Chondrocyte (in vitro differentiated cells): ENCODE measurements at regions not wholly inside any gene's neighbourhood (a gene's known extent, or its start where the extent isn't known, plus 50 kb on each side); places are given as distances from the start of the nearest gene placed in this dataset.

Source experiments
- DNase-seq: peaks from one replicate; pipeline ENCODE4 v3.0.0; 2021; ENCODE audit warnings: mixed read lengths, low spot score
- H3K27ac Mint-ChIP-seq: one replicate; pipeline ENCODE4 v1.8.0; 2021; ENCODE audit warnings: mild to moderate bottlenecking, moderate library complexity, mixed read lengths; ENCODE audit not compliant: unreplicated experiment
- H3K27me3 Mint-ChIP-seq: 2 replicates; pipeline ENCODE4 v1.8.0; 2021; ENCODE audit warnings: low read depth, mixed read lengths
- H3K36me3 Mint-ChIP-seq: 2 replicates; pipeline ENCODE4 v1.8.0; 2021; ENCODE audit warnings: low read depth, mixed read lengths
- H3K4me1 Mint-ChIP-seq: 2 replicates; pipeline ENCODE4 v1.8.0; 2021; ENCODE audit warnings: low read depth, mild to moderate bottlenecking, mixed read lengths
- H3K4me3 Mint-ChIP-seq: one replicate; pipeline ENCODE4 v1.8.0; 2021; ENCODE audit warnings: mild to moderate bottlenecking, moderate library complexity, mixed read lengths; ENCODE audit not compliant: unreplicated experiment
- H3K9me3 Mint-ChIP-seq: 2 replicates; pipeline ENCODE4 v1.8.0; 2021; ENCODE audit warnings: low read depth, mixed read lengths
- CTCF ChIP-seq: fragments of 200-600 bp; sonication (generic); IDR thresholded peaks from 2 replicates; pipeline ENCODE4 v1.5.0; 2021; ENCODE audit warnings: antibody characterized with exemption, mild to moderate bottlenecking, moderate library complexity

DNA sequence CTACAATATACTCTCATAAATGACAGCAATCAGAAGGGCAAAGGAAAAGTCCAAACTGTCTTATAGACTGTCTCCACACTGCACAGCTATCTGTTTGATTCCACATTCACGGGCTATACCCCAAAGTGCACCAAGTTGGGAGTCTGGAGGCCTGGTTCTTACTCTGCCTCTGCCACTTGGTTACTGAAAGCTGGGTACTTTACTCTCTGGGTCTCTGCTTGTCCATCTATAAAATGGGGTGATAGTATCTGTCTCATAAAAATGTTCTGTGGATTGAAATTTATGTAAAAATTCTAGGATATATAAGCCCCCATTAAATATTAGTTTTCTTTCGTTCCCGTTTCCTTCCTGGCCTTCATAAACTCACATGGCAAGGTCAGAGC, 86.5 kb downstream of the CD164 start:
- no peak overlapping the region for H3K4me3 Mint-ChIP-seq
- no peak for DNase-seq
- H3K9me3 Mint-ChIP-seq = no peaks in the 10 kb centered on the region
- peaks cover 2% of the 10 kb centered on the region for H3K27me3 Mint-ChIP-seq
- peaks cover 3% of the 10 kb centered on the region for H3K4me1 Mint-ChIP-seq
- no peaks in the 10 kb centered on the region for H3K36me3 Mint-ChIP-seq
- no peak overlapping the region for H3K27ac Mint-ChIP-seq
- TF ChIP-seq CTCF = no peak

GRCh38 chr6:109295109-109295773, 87.0 kb downstream of the CD164 start:
- no peak overlapping the region for H3K27ac Mint-ChIP-seq
- peaks cover 2% of the 10 kb centered on the region for H3K27me3 Mint-ChIP-seq
- H3K9me3 Mint-ChIP-seq = no peaks in the 10 kb centered on the region
- no peak overlapping the region for H3K4me3 Mint-ChIP-seq
- TF ChIP-seq CTCF = no peak
- DNase-seq = no peak
- H3K36me3 Mint-ChIP-seq = no peaks in the 10 kb centered on the region
- peaks cover 3% of the 10 kb centered on the region for H3K4me1 Mint-ChIP-seq

GRCh38 chr6:109292983-109293586, 89.2 kb downstream of the CD164 start:
- no peak for DNase-seq
- H3K4me3 Mint-ChIP-seq = no peak overlapping the region
- TF ChIP-seq CTCF = no peak
- no peaks in the 10 kb centered on the region for H3K36me3 Mint-ChIP-seq
- peaks cover 3% of the 10 kb centered on the region for H3K4me1 Mint-ChIP-seq
- peaks cover 2% of the 10 kb centered on the region for H3K27me3 Mint-ChIP-seq
- no peak overlapping the region for H3K27ac Mint-ChIP-seq
- H3K9me3 Mint-ChIP-seq = no peaks in the 10 kb centered on the region

DNA sequence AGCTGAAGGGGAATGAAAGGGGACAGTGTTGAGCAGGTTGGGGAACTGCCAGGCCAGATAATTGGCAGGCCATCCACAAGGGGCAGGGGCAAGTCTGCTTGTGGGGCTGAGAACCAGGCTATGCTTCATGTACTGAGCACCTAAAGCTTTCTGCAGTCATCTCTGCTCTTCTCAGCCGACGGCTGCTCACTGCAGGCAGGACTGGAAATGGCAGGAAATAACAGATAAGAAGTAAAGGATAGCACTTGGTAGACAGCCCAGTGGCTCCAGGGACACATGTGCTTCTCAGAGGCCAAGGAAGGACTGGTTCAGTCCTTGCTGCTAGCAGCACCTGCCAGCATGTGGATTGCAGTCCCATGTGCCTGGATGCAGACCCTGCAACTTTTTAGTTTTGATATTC, 89.8 kb downstream of the CD164 start:
- TF ChIP-seq CTCF = no peak
- Mint-ChIP-seq H3K4me1 (peaks cover 3% of the 10 kb centered on the region), H3K27me3 (peaks cover 4% of the 10 kb centered on the region), H3K36me3 (peaks cover 2% of the 10 kb centered on the region), H3K27ac (no peak overlapping the region), H3K4me3 (no peak overlapping the region), H3K9me3 (no peaks in the 10 kb centered on the region)
- DNase-seq = no peak

DNA sequence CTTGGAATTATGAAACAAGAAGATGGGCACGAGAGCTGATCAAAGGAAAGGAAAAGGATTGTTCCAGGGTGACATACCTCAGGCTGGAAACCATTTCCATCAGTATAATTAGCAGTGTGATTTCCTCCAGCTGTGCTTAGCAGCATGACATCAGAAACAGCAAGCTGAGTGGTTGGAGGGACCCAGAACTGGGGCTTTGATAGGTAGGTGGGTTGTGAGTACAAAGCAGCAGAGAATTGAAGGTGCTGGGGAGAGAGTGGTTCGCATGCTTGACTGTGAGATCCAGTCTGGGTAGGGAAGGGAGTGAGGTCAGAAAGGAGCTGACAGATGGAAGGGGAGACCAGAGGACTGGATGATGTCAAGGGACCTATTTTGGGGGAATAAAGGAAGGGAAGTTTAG, 90.4 kb downstream of the CD164 start:
- peaks cover 2% of the 10 kb centered on the region for H3K36me3 Mint-ChIP-seq
- H3K27ac Mint-ChIP-seq = no peak overlapping the region
- no peak for TF ChIP-seq CTCF
- no peak for DNase-seq
- H3K9me3 Mint-ChIP-seq = no peaks in the 10 kb centered on the region
- H3K27me3 Mint-ChIP-seq = peaks cover 4% of the 10 kb centered on the region
- peaks cover 3% of the 10 kb centered on the region for H3K4me1 Mint-ChIP-seq
- no peak overlapping the region for H3K4me3 Mint-ChIP-seq
